22Rv1 (cell line): ENCODE measurements at regions not wholly inside any gene's neighbourhood (a gene's known extent, or its start where the extent isn't known, plus 50 kb on each side); places are given as distances from the start of the nearest gene placed in this dataset.

ENCODE experiments used
- CTCF ChIP-seq: fragments of 450-650 bp; IDR thresholded peaks from 2 replicates; pipeline ENCODE4 v1.5.1; 2017; ENCODE audit warnings: mild to moderate bottlenecking
- ZFX ChIP-seq: fragments of 450-650 bp; IDR thresholded peaks from 2 replicates; pipeline ENCODE4 v1.6.1; 2017; ENCODE audit warnings: antibody characterized with exemption, borderline replicate concordance

- TF ChIP-seq CTCF (no peak), ZFX (no peak)
These were observed 104.2 kb upstream of the MVB12B start for GRCh38 chr9:126222363-126222834.
